ENCODE measurements at regions not wholly inside any gene's neighbourhood (a gene's known extent, or its start where the extent isn't known, plus 50 kb on each side); places are given as distances from the start of the nearest gene placed in this dataset.
"Not testable (repeated sequence)": the region's sequence is repeated elsewhere in the genome, so short reads cannot be mapped to it uniquely, and the experiment has no call there.

DNA sequence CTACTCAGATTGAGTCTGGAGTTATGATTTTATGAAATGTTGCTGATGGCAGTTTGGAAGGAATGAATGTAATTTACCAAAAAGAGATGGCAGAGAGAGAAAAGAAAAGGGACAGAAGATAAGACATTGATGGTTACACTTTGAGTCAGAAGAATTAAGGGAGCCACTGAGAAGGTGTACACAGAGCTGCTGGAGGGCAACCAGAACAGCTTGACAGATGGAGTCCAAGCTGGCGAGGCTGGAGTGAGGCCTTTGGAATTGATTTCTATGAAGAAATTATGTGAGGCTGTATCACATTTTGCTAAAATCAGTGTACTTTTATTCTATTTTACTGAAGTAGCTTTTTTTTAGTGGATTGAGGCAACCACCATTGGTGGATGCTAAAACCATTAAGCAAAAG lies 740.5 kb downstream of the REEP3 start:
- DNase-seq = no peak

DNA sequence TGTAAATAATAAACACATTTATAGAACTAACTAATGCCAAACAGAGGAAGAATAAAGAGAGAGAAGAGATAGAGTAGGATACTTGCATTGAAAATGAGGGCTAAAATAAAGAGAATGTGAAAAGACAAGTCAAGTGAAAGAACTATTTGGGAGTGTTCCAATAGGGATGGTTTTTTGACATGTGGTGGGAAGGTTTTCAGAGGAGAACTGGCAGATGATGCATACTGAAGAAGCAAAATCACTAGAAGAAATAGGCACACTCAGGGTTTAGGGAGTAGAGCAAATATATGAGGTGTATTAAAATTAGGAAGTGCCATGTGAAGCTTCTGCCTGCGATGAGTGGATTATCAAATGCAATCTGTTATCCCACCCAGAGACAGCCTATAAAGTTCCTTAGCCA lies 744.8 kb downstream of the REEP3 start:
- no peak for DNase-seq

DNA sequence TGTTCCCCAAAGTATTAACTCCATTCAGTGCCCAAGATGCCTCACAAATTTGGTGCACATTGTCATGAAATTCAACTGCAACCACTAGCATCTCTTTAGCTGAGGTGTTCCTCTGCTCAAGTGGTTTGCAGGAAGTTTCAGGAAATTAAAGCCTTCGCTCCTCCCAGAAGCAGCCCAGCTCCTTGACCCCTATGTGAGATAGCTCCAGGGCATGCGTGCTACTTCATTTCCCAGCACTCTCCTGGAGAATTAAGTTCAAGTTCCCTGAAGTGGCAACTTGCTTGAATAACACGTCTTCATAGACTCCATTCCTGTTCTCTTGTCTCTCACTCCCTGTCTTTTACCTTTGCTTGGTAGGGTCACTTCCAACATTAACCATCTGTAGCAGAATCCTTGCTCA lies 750.3 kb downstream of the REEP3 start:
- no peak for DNase-seq

DNA sequence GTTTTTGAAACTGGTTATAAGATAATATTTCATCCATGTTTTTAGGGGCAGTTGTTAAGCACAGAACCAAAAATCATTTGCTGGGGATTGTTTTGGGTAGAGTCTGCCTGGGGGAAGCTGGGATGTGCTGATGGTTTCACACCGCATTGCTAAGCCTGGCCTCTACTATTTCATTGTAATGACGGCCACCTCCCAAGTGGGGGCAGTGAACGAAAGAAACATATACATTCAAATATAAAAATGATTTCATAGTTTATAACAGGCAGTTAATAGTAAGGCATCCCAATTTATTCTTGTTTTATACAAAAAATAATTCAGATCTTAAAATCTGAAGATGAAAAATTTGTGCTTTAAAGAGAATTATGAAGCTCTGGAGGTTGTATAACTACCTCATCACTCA lies 750.8 kb downstream of the REEP3 start:
- no peak for DNase-seq

DNA sequence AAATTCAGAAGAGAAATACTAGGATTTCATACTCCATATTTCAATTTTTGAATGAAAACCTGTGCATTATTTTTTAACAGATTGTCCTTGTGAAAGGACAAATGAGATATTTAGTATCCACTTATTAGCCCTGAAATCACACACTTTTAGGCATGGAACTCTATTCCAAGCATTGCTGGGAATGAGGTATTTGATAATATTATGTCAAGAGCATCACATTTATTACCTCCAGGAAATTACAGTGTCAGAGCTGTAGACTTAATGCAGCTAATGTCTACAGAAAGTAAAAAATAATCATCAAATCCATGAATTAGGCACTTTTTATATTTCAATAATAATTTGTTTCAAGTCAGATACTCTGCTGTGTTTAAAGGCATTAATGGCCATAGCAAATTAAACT lies 753.8 kb downstream of the REEP3 start:
- DNase-seq = no peak

DNA sequence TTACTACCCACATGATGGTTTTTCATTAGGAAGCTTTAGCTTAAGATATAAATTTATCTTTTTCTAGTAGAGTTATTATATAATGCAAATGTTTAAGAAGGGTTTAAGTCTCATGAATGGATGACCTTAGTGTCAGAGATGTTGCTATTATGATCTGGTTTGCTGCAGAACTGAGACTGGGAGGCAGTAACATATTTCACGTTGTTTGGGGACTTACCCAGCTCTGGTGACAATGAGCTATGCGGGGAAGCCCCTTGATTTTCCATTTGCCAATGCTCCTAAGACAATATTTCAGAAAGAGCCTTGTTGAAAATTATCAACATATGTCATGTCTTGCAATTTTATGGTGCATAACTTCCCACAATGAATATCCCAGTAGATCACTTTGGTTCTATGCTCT lies 754.6 kb downstream of the REEP3 start:
- no peak for DNase-seq

DNA sequence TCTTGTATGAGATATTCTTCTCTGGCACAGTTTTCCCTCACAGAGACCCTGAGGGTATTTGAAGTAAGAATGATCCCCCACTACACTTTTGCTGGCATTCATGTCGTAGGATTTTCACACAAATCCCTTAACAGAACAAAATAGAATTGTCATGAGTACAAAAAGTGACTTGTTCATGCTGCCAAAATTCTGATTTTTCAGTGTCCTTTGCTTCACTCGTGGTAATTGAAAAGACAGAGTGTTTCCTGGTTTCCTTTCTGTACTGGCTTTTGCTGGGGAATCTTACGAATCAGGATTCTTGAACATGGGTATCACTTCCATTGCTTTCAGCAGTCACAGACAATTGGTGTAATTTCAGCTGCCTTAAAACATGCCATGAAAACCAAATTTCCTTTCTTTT lies 756.3 kb downstream of the REEP3 start:
- DNase-seq = no peak

DNA sequence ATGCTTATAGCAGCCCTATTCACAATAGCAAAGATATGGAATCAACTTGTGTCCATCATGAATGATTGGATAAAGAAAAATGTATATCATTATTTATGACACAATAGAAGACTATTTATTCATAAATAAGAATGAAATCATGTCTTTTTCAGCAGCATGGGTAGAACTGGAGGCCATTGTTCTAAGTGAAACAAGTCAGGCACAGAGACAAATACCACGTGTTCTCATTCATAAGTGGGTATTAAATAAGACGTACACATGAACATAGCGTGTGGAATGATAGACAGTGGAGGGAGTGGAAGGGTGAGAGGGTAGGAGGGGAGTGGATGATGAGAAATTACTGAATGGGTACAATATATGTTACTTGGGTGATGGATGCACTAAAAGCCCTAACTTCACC lies 762.4 kb downstream of the REEP3 start:
- DNase-seq = no peak

DNA sequence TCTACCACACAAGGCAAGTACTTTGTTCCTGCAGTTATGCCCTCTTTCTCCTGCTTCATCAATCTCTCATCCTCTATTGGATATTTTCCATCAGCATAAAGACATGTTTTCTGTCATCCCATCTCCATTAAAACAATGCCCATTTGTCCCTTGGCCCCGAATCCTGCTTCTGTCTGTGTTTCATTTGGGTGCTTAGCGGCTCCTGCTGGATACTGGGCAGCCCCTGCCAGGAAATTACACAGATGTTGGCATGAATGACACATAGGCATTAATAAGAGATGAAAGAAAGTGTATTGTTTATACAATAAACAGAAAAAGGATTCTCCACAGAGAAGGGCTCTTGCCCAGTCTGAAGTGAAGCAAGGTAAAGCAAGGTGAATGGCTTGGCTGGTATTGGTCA lies 765.3 kb downstream of the REEP3 start:
- no peak for DNase-seq

DNA sequence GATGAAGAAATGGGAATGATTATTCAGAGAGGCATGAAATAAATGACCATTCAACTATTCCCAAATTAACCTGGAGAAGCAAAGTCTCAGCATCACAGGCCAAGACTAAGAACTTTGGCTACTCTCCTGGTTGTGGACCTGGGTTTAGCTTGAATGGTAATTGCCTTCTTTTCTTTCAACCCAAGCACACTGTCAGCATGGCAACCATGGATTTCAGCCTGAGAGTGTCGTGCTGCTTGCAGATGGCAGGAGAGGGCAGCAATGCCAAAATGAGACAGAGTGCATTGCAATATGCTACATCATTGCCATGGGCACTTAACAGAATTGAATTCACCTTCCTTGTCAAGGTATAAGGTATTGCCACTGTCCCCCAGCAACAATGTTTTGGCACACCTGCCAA lies 767.2 kb downstream of the REEP3 start:
- DNase-seq = no peak

DNA sequence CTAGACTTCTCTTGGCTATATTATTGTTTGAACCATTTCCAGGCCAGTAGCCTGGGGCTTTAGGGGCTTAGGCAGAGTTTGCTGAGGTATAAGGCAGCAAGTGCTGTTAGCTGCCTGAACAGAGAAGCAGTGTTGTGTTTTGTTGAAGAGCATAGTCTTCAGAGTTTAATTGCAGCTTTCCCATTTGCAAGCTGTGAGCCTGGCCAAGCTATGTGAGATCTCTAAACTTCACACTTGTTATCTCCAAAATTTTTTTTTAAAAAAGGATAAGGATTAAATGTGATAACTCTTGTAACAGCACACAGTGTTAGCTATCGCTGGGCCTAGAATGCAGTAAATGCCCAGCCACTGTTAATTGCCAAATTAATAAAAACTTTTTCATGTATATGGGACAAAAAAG lies 782.4 kb downstream of the REEP3 start:
- DNase-seq = no peak

DNA sequence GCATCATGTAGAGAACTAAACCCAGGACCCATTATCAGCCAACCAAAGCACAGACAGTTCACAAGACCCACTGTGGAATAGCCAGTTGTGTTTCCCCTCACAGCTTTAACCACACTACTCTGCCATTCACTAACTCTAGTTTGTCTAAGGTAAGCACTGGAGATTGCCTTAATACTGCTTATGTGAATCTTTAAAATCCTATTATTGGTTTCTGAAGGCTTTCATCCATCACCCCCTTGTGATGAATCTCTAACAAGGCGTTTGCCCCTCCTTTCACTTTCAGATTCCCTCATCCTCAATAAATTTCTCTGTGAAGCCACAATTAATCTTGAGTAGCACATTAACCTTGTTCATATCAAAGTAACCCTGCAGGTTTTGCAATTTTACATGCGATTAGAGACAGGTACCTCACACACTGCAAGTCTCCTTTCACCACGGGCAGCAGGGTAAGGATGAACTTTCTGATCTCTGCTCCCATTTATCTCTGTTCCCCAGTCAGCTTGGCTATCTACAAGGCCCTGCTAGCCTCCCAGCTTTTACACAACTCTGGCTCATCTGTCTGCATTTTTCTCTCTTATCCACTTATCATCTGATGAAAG lies 785.6 kb downstream of the REEP3 start:
- no peak for DNase-seq

DNA sequence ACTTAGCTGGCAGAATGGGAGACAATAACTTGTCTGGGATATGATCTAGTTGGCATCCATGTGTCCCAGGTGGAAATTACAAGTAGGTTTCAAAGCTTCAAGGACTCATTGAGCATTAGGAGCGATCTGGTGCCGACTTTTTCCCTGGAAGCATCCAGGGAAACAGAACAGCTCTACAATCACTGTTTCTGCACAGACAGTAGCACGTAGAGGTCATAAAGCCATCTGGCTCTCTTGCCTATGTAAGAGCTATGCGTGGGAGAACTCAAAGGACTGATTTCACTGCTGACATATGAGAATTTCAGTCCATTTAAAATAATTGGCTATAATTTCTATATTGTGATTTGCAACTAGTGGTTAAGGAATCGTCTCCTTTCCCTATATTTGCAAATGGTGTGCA lies 791.7 kb downstream of the REEP3 start:
- DNase-seq = no peak

DNA sequence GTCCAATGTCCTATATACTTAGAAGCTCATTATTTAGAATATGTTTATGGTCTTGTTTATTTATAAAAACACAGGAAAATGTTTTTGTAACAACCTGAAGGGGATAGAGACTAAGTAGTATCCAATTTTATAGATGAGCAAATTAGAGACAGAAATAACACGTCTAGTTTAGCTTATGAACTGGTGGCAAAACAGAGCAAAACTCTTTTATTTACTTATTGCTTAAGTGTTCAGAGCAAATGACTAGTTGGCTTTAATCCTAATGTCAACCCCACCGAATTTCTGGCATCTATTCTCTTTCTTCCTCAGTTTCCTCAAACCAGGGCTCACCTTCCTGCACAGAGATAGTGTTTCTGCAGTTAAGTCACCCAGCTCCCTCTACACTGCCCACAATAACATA lies 792.8 kb downstream of the REEP3 start:
- DNase-seq = no peak

DNA sequence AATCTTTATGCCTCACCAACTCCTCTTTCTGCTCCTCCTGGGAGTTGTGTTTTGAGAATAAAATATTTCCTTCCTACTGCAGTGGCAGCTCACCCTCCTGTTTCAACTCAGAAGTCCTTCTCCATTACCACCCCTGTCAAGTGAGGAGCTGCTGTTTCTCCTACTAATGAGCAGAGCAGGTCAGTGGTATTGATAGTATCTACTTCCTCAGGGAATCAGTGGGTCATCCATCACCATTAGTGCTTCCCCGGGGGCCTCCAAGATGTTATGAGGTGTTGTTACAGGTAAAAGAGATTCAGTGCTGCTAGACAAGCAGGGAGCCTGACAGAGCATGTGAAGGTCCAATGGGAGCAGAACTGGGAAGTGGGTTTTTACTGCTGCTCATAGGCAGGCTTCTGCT lies 795.2 kb downstream of the REEP3 start:
- no peak for DNase-seq

DNA sequence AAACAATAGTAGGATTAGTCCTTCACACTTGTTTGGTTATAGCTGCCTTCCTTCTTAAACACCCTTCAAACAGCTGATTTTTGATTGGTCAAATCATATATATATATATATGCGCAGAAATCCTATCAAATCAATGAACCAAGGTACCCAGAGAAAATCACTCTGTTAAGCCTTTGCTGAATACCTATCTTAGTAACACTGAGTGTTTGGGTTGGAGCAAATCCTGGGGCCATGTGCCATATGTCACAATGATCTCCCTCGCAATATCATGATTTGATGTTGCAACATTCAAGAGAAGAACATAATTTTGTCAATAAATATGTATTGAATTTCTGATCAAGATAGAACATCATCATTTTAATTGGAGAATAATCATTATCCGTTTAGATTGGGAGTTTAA lies 795.6 kb downstream of the REEP3 start:
- no peak for DNase-seq

DNA sequence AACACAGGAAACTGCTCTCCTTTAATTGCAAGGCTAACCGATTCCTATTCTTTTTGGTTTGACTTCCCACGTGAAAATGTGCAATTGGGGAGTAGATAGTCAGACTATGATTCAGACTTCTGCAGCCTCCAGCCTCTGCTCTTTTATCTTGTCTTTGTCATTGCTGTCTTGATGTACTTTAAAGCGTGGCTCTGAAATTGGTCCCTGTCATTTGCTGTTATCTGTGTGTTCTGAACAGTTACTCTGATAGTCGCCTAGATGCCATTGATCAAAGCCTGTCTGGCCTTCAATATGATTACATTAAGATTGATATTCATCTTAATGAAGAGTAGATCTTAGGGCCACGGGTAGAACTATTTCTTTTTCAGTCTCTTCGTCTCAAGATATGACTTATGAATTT lies 799.2 kb downstream of the REEP3 start:
- DNase-seq = no peak

DNA sequence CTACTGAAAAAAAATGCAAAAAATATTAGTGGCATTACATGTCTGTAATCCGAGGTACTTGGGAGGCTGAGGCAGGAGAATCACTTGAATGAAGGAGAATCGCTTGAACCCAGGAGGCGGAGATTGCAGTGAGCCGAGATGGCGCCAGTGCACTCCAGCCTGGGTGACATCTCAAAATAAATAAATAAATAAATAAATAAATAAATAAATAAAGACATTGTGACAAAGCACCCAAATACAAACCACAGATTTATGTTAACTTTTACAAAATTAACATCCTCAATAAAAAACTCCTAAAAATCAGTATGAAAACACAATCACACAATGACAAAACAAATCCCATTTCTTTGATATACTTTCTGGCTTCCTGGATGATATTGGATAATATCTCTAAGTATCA lies 808.3 kb downstream of the REEP3 start:
- DNase-seq = no peak

DNA sequence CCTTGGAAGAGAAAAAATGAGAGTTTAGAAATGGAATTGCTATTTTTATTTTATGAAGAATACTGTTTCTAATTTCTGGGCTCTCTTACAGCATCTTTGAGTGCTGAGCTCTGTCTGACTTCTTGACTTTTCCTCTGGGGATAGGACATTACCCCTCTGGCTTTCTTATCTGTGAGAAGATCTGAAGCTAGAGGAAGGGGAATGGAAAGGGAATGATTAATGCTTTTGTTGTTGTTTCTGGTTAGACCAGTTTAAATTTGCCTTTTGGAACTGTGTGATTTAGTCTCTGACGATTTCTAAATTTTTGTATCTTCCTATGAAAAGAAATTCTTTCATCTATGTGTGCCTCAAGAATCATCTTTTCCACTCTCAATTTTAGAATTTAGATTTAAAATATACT lies 811.4 kb downstream of the REEP3 start:
- no peak for DNase-seq

DNA sequence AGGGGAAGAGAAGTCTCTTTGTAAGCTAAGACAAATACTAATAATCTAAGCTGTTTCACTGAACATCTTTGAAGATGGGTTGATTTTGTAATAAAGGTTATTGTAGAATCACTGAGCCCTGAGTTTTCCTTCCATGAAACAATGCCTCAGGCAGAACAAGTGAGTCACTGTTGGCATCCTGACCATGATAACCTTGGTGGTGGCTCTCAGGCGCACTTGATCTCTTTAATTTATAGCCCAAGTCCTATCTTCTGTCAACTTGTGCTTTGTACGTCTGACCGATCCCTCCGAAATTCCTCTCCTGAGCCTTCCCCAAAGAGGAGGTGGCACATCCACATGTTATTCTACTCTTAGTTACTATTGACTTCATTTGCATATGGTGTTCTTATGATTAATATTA lies 812.9 kb downstream of the REEP3 start:
- DNase-seq = no peak

DNA sequence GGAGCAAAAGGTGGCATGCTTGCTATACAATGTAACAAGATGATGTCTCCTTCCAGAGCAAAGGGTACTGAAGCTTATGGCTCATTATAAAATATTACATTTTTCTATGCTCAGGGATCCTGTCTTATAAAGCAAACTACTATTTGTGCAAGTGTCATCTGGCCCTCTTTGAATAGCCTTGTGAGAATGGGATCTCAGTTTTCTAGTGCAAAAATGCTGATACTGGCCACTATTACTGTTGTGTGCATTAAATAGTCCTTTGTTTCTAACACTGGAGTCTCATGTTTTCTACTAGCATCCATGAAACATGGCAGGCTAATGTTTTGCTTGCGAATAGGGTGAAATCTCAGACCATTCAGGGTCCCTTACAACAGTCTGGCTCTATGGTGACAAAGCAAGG lies 823.0 kb downstream of the REEP3 start:
- no peak for DNase-seq

DNA sequence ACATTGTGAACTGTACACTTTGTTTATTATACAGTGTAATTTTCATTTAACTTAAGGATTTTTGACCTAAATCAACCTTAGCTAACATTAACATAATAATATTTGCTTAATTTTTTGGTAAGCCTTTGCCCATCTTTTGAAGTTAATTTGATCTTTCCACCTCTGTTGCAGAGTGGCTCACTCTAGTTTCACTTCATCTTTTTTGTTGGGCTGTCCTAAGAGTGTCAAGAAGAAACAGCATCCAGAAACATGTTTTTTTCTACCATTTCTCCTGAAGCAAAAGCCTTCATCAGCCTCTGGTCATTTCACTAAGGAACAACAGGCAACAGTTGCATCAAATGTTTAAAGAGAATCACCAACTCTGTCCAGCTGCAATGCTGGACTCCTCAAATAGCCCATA lies 824.7 kb downstream of the REEP3 start:
- no peak for DNase-seq

DNA sequence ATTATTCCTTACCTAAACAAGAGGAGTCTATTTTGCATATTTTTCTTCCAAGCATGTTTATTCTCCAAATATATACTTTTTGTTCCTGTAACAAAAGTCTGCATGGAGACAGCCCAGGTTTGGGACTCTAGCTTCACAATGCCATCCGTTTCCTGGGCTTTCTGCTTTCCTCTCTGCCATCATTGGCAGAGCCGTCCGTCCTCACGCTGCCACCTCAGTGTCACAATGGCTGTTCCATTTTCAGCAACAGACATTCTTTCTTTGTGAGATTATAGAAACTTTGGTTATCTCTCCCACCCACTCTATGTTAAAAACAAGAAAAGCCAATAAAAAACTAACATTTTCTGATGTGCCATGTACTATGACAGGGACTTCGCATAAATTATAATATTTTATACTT lies 825.2 kb downstream of the REEP3 start:
- no peak for DNase-seq

DNA sequence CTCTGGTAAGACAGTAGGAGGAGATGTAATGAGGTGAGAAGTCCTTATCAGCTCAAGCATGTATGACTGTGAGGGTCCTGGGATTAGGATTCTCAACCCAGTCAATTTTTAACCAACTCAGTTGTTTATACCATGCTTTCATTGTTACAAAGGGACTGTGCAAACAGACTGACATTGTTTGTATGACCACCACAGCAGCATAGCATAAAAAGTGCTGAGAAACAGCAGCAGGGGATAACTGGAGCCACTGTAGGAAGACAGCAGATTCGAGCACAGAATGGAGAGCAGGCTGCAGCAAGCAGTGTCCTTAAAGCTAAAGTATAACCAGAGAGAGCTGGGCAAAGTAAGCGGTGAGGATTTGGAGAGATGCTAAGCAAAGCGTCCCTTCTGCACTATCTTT lies 829.5 kb downstream of the REEP3 start:
- DNase-seq = no peak

DNA sequence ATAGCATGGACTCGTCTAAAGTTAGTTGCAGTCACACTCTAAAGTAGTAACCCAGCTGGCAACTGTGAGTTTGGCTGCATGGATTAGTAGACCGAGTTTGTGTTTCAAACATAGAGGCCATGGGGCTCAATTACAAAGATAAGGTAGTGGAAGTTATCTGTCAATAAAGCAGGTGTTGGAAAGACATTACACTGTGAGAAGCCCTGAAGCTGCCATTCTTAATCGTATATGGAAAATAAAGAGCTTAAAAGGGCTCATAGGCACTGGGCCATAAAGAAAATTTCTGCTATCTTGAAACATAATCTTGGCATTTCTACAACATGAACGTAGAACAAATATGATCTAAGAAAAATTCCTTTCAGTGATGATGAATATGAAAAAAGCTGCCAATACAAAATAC lies 837.7 kb downstream of the REEP3 start:
- no peak for DNase-seq

DNA sequence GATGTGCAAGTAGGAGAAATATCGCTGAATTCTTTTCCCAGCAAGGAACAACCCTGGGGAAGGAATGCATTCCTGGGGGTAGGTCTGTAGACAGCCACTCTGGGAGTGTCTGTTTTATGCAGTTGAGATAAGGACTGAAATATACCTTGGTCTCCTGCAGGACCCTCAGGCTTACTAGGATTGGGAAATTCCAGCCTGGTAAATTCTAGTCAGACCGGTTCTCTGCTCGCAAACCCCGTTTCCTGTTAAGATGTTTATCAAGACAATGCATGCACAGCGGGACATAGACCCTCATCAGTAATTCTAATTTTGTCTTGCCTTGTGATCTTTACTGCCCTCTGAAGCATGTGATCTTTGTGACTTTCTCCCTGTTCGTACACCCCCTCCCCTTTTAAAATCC lies 839.0 kb downstream of the REEP3 start:
- not testable (repeated sequence) for DNase-seq

Measured in amniotic stem cell (primary cell).